ENCODE measurements at regions not wholly inside any gene's neighbourhood (a gene's known extent, or its start where the extent isn't known, plus 50 kb on each side); places are given as distances from the start of the nearest gene placed in this dataset.

DNA sequence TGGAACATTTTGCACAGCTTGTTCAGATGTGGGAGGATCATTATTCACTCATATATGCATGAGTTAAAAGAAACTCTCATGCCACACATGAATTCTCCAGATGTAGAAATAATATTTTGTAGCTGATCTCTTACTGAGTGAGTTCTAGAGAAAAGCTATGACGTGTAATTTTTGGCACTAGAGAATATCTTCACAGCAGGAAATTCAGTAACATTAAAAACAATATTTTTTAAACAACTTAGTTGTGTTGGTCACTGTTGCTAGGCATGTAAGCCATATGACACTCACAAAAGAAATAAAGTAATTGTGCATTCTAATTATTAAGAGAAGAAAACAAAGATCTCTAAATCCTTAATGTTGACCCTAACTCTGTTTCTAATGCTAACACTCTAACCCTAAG, 371.4 kb upstream of the SLC10A2 start:
- TF ChIP-seq, protein P1, sequence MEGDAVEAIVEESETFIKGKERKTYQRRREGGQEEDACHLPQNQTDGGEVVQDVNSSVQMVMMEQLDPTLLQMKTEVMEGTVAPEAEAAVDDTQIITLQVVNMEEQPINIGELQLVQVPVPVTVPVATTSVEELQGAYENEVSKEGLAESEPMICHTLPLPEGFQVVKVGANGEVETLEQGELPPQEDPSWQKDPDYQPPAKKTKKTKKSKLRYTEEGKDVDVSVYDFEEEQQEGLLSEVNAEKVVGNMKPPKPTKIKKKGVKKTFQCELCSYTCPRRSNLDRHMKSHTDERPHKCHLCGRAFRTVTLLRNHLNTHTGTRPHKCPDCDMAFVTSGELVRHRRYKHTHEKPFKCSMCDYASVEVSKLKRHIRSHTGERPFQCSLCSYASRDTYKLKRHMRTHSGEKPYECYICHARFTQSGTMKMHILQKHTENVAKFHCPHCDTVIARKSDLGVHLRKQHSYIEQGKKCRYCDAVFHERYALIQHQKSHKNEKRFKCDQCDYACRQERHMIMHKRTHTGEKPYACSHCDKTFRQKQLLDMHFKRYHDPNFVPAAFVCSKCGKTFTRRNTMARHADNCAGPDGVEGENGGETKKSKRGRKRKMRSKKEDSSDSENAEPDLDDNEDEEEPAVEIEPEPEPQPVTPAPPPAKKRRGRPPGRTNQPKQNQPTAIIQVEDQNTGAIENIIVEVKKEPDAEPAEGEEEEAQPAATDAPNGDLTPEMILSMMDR (IDR thresholded peaks at IDR 0.05; ENCODE audit: control extremely low read depth, extremely low read depth, low read depth, missing control alignments) = no peak
- POLR2A ChIA-PET = no interaction called here
- CTCF ChIA-PET = interaction anchor here (1.1 to 2.1 kb wide), 2 partner anchors 9 to 13 kb away, joined by 4 to 7 read pairs; no protein-coding TSS in a partner anchor
- no peak for DNase-seq (ENCODE audit: extremely low spot score)

DNA sequence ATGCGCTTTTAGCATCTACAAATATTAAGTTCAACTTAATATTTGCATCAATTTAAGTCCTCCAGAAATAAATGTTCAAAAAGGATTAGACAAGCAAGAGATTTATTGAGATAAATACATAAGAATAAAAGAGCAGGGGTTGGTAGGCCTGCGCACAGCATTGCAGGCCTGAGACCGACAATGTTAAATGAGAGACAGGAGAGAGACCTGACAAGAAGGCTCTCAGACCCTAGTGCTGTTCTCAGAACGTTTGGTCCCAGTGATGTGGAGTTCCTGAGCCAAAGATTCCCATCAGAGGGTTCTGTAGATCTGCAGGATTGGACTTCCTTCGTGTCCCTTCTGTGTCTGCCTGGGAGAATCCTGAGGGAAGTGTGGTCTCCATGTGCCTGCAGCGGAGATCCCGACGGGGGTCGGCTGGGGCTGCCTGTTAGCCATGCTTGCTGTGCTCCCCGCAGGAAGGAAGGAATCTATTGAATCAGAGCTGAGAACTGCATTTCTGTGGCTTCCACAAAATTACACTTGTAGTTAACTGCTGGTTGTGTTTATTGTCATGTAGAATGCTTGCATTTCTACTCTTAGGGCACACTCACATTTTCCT, 369.9 kb upstream of the SLC10A2 start:
- ChIA-PET POLR2A (no interaction called here), CTCF (no interaction called here)
- TF ChIP-seq, protein P1 (IDR thresholded peaks at IDR 0.05; ENCODE audit: control extremely low read depth, extremely low read depth, low read depth, missing control alignments) = no peak
- DNase-seq (ENCODE audit: extremely low spot score) = no peak

DNA sequence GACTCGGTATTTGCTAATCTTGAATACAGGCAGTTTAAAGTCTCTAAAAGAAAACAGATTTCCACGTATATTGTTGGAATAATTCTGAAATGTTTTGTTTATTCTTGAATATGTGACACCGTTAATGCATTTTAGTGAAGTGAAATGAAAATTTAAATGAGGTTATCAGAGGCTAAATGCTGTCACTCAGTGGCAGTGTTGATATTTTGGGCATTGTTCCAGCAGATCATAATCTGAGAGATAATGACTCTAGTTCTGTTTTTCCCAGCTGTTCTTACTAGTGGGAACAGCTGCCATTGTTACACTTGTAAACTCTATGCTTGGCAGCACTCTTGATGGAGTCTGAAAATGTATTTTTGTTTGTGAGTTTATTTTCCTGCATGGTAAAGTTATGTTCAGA, 365.6 kb upstream of the SLC10A2 start:
- ChIA-PET CTCF (no interaction called here), POLR2A (no interaction called here)
- TF ChIP-seq, protein P1 (IDR thresholded peaks at IDR 0.05; ENCODE audit: control extremely low read depth, extremely low read depth, low read depth, missing control alignments) = no peak
- DNase-seq (ENCODE audit: extremely low spot score) = no peak

DNA sequence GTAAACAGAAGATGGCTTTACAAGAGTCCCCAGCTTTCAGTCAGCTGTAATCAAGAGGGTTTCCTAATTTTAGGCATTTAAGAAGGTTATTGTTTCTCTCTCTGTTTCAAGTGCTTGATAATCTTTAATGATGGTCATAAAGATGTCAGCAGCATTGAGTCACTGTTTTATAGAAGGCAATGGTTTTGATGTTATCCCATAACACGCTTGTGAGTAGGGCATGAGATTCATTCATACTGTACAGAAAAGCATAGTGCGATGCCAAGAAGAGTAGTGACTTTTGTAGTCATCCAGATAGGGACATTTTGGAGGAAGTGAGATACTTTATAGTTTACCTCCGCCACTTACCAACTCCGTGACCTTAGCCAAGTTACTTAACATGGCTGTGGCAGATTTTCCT, 364.2 kb upstream of the SLC10A2 start:
- TF ChIP-seq, protein P1 (IDR thresholded peaks at IDR 0.05; ENCODE audit: control extremely low read depth, extremely low read depth, low read depth, missing control alignments) = no peak
- CTCF ChIA-PET = no interaction called here
- no peak for DNase-seq (ENCODE audit: extremely low spot score)
- POLR2A ChIA-PET = no interaction called here

DNA sequence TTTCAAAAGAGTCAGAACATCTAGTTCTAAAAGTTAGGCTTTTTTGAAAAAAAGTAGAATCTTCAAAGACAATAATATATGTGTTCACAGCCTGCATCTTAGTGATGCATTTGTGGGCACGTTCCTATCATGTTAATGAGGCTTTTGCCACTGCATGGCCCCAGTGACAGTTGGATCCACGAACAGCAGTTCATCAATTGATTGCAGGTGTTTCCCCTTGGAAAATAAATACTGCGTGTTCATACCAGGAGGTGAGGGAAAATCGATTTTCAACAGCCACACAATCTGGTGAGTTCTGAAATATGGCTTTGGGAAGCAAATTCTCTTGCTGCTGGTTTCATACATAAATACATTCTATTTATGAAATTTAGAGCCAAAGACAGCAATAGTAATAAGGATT, 343.8 kb upstream of the SLC10A2 start:
- no peak for DNase-seq (ENCODE audit: extremely low spot score)
- TF ChIP-seq, protein P1 (IDR thresholded peaks at IDR 0.05; ENCODE audit: control extremely low read depth, extremely low read depth, low read depth, missing control alignments) = no peak
- POLR2A ChIA-PET = no interaction called here
- CTCF ChIA-PET = no interaction called here

DNA sequence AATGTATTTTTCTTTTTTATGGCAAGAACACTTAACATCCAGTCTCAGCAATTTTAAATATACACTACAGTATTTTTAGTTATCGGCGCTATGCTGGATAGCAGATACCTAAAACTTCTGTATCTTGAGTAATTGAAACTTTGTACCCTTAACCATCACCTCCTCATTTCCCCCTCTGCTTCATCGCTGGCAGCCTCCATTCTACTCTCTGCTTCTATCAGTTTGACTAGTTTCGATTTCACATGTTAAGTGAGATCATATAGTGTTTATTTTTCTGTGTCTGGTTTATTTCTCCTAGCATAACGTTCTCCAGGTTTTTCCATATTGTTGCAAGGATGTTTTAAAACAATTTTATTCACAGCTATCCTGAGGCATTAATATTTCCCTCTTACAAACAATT, 340.8 kb upstream of the SLC10A2 start:
- CTCF ChIA-PET = no interaction called here
- TF ChIP-seq, protein P1 (IDR thresholded peaks at IDR 0.05; ENCODE audit: control extremely low read depth, extremely low read depth, low read depth, missing control alignments) = no peak

More for the DNA sequence above, 340.8 kb upstream of the SLC10A2 start:
- POLR2A ChIA-PET = no interaction called here
- no peak for DNase-seq (ENCODE audit: extremely low spot score)
